NCI-H2029 (cell line): ENCODE measurements at regions not wholly inside any gene's neighbourhood (a gene's known extent, or its start where the extent isn't known, plus 50 kb on each side); places are given as distances from the start of the nearest gene placed in this dataset.
"Not testable (repeated sequence)": the region's sequence is repeated elsewhere in the genome, so short reads cannot be mapped to it uniquely, and the experiment has no call there.

Experiments
- DNase-seq: peaks from one replicate; lab custom pipeline; 2025; lab: John Stamatoyannopoulos, UW

- no peak for DNase-seq
Measured at GRCh38 chr2:215831296-215831913, 181.9 kb downstream of the MREG start.

GRCh38 chr2:215830304-215830703, 183.0 kb downstream of the MREG start:
- no peak for DNase-seq

GRCh38 chr2:215829261-215829660, 184.1 kb downstream of the MREG start:
- no peak for DNase-seq

DNA sequence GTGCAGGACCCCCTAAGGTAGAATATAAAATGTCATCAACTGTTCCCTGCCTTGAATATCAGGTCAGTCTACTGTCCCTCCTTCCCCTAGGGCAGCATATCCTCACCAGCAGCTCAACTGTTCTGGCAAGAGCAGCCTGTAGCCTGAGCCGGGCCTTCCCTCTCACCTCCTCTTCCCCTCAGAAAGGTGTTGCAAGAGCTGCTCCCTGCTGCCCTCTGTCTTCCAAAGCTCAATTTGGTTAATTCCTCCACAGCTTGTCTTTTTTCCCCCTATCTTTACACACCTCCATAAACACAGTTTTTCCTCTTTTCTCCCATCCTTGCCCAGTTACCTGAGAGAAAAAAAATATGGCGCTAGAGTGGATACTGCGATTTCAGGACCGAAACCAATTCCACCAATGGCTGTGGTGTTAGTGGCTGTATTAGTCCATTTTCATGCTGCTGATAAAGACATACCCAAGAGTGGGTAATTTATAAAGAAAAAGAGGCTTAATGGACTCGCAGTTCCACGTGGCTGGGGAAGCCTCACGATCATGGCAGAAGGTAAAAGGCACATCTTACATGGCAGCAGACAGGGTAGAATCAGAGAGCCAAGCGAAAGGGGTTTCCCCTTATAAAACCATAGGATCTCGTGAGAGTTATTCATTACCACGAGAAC, 184.7 kb downstream of the MREG start:
- no peak for DNase-seq

DNA sequence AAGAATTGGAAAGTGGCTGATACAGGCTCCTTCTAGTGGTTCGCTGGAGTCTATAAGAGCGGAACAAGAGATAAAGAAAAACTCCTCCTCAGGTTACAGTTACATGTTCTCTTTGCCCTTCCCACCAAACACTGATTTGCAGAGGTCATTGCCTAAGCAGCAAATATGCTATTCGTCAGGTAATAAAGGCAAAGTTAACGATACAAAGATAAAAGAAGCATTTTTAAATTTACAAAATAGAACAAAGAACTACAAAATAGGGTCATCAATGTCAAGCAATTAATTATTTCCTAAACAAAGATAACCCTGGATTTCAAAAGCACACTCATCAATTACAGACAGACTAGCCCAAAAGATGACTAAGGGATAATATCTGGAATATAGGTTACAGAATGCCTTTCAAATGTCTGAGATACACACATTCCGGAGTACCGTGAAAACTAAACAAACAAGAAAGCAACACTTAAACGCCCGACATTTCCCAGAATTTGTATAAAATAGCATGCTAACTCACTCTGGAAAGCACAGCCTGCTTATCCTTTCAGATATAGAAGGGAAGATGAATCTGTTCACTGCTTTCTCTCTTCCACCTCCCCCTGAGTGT, 186.4 kb downstream of the MREG start:
- no peak for DNase-seq

DNA sequence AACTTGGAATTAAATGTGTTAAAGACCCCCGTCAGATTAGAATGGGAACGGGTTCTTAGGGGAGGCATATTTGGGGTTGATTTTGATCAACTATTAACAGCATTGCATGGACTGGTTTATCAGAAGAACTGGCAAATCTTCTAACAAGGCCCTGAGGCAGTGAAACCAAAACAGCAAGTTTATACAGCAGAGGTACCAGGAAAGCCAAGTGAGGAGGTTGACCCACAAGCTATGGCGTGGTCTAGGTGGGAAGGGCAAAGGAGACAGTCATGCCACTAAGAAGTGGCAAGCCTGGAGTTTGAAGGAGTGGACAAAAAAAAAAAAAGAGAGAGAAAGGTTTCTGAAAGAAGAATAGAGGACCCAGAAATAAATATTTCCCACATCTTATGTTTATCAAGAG, 187.0 kb downstream of the MREG start:
- no peak for DNase-seq

DNA sequence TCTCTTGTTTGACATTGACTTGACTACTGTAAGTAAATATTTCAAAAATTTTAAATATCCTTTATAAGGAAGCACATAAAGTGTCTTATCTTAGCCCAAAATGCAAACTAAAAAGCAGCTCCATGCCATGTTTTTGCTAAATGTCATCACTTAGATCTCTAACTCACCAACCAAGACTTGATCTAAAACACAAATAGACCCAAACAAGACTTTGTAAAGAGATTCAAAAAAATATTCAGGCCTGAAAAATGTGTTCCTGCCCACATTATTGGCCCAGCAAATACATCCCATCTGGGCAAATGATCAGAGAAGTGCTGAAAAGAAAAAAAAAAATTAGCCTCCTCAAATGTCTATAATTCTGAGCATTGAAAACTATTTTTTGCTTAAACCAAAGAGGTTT, 187.6 kb downstream of the MREG start:
- DNase-seq = no peak

DNA sequence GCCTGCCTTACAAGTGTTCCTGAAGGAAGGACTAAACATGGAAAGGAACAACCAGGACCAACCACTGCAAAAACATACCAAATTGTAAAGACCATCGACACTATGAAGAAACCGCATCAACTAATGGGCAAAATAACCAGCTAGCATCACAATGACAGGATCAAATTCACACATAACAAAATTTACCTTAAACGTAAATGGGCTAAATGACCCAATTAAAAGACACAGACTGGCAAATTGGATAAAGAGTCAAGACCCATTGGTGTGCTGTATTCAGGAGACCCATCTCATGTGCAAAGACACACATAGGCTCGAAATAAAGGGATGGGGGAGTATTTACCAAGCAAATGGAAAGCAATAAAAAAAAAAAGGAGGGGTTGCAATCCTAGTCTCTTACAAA, 192.1 kb downstream of the MREG start:
- not testable (repeated sequence) for DNase-seq

DNA sequence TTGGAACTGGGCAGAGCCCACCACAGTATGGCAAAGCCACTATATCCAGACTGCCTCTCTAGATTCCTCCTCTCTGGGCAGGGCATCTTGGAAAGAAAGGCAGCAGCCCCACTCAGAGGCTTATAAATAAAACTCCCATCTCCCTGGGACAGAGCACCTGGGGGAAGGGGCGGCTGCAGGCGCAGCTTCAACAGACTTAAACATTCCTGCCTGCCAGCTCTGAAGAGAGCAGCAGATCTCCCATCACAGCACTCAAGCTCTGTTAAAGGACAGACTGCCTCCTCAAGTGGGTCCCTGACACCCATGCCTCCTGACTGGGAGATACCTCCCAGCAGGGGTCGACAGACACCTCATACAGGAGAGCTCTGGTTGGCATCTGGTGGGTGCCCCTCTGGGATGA, 193.6 kb downstream of the MREG start:
- not testable (repeated sequence) for DNase-seq

DNA sequence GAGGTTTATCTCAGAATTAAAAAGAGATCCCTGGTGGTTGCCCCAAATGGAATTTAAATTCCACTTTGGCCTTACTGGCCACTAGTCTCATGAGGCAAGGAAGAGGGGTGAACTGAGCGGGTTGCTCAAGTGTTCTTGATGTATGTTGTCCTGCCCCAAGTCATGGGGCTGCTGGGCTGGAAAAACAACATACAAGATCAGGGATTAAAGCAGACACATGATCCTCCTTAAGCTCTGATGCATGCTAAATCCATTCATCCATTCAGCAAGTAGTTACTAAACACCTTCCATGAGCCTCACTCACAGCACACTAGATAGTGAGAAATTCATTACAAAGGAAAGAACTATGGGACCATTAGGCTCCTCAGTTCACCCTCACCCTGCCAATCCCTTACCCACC, 196.3 kb downstream of the MREG start:
- DNase-seq = no peak

- DNase-seq = no peak
Measured at GRCh38 chr2:215816424-215816823, 196.9 kb downstream of the MREG start.

DNA sequence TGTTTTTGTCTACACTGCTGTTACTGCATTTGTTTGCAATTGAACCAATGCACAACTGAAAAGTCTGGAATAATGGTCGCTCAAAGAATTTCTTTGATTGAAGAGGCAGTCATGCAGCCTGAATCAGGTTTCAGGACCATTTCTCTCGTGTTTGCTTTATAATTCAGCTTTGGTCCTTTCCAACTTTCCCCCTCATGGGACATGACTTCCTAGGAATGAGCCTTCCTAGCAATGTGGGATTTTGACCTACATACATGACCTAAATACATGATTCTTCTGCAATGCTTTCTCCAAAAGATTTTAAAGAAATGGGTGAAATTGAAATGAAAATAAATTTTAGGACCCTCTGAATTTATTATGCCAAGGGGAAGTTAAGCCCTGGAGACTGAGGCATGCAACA, 197.4 kb downstream of the MREG start:
- DNase-seq = no peak

DNA sequence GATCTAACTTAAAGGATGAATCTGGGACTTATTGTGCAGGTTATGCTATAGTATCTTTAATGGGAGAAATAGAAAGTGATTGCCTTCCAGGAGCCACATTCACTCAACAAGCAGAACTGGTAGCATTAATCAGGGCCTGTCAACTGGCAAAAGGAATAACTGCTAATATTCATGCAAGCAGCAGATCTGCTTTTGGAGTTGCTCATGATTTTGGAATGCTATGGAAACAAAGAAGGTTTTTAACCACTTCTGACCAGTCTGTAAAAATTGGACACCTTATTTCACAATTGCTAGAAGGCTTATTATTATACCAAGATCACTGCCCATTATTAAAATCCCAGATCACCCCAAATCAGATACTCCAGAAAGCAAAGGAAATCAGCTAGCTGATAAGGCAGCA, 200.4 kb downstream of the MREG start:
- no peak for DNase-seq

- no peak for DNase-seq
Measured at GRCh38 chr2:215811409-215812345, 201.7 kb downstream of the MREG start.

GRCh38 chr2:215811003-215811402, 202.3 kb downstream of the MREG start:
- no peak for DNase-seq

- no peak for DNase-seq
Measured at GRCh38 chr2:215808996-215809395, 204.4 kb downstream of the MREG start.

DNA sequence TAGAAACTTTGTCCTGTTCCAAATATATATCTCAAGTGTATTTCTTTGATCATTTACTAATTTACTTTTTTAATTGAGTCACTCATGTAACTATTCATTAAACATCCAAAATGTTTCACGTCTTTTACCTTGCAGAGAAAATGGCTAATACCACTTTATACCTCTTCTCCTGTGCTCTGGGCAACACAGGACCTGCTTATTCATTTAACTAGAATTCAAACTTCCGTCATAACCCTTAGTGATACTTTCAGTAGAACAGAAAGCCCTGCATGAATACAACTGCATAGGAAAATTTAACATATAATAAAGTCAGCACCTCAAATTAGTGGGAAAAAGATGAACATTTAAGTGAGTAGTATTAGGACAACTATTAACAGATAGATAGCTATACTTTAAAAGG, 205.2 kb downstream of the MREG start:
- DNase-seq = no peak

- DNase-seq = no peak
Measured at GRCh38 chr2:215805493-215805892, 207.9 kb downstream of the MREG start.

- no peak for DNase-seq
Measured at GRCh38 chr2:215803150-215803549, 210.2 kb downstream of the MREG start.

DNA sequence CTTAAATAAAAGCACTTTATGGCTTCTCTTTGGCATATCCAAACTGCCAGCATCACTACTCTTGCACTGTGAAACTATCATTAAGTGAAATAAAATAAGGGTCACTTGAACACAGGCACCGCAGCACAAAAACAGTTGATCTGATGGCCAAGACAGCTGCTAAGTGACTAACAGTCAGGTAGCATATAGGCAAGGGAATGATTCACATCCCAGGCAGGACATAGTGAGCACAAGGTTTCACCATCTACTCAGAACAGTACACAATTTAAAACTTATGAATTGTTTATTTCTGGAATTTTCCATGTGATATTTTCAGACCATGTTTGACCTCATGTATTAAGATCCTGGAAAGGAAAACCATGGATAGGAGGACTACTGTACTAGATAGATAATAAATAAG, 214.2 kb downstream of the MREG start:
- no peak for DNase-seq

DNA sequence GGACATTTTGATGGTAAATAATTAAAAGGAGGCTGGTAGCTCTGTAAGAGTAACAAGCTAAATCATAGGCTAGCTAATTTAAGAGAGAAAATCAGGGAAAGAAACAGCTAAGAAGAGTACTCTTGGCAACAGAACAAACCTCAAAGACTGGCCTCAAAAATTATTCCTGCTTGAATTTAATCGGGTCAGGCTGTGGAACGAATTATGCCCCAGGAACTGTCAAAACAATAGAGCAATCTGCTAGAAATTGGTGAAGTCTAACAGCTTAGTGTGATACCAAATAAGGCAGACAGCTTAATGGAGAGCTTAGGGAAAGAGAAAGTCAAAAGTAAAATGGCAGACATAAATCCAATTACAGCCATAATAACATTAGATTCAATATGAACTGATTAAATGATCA, 215.7 kb downstream of the MREG start:
- DNase-seq = no peak

GRCh38 chr2:215796140-215796855, 217.1 kb downstream of the MREG start:
- peak; percentile 60 for DNase-seq
